Eye (tissue), 1 donor: ENCODE measurements at regions not wholly inside any gene's neighbourhood (a gene's known extent, or its start where the extent isn't known, plus 50 kb on each side); places are given as distances from the start of the nearest gene placed in this dataset.
A peak's percentile ranks its signal among the peaks of the same experiment; 100 is the strongest.

ENCODE experiments used
- DNase-seq: peaks from one replicate; pipeline ENCODE4 v3.0.0-alpha.2; 2015

- DNase-seq: no peak
These were observed 86.6 kb upstream of the NEO1 start for GRCh38 chr15:72965671-72966070.

GRCh38 chr15:72964542-72964941 lies 87.7 kb upstream of the NEO1 start:
- DNase-seq: no peak

GRCh38 chr15:72964135-72964534 lies 88.1 kb upstream of the NEO1 start:
- no peak for DNase-seq

GRCh38 chr15:72962054-72962702 lies 90.1 kb upstream of the NEO1 start:
- no peak for DNase-seq

GRCh38 chr15:72961346-72961745 lies 90.9 kb upstream of the NEO1 start:
- peak; percentile 63 for DNase-seq

GRCh38 chr15:72958634-72959033 lies 93.6 kb upstream of the NEO1 start:
- DNase-seq: no peak

GRCh38 chr15:72953306-72953705 lies 99.0 kb upstream of the NEO1 start:
- DNase-seq: no peak

GRCh38 chr15:72952151-72952550 lies 100.1 kb upstream of the NEO1 start:
- no peak for DNase-seq

GRCh38 chr15:72948662-72949061 lies 103.6 kb upstream of the NEO1 start:
- no peak for DNase-seq

- no peak for DNase-seq
These were observed 104.6 kb upstream of the NEO1 start for GRCh38 chr15:72947709-72948108.

GRCh38 chr15:72944565-72944964 lies 107.7 kb upstream of the NEO1 start:
- DNase-seq: no peak

GRCh38 chr15:72940229-72940622 lies 112.0 kb upstream of the NEO1 start:
- no peak for DNase-seq

GRCh38 chr15:72939514-72940228 lies 112.6 kb upstream of the NEO1 start:
- DNase-seq: no peak

- no peak for DNase-seq
These were observed 115.3 kb upstream of the NEO1 start for GRCh38 chr15:72936691-72937679.

- no peak for DNase-seq
These were observed 116.0 kb upstream of the NEO1 start for GRCh38 chr15:72936237-72936636.

GRCh38 chr15:72935521-72935920 lies 116.7 kb upstream of the NEO1 start:
- DNase-seq: no peak

- DNase-seq: no peak
These were observed 117.3 kb upstream of the NEO1 start for GRCh38 chr15:72934921-72935320.

- DNase-seq: no peak
These were observed 118.3 kb upstream of the NEO1 start for GRCh38 chr15:72933976-72934375.

GRCh38 chr15:72932472-72932871 lies 119.8 kb upstream of the NEO1 start:
- no peak for DNase-seq

- no peak for DNase-seq
These were observed 124.8 kb upstream of the NEO1 start for GRCh38 chr15:72927451-72927850.

GRCh38 chr15:72925661-72926060 lies 126.6 kb upstream of the NEO1 start:
- DNase-seq: no peak

GRCh38 chr15:72923289-72923688 lies 129.0 kb upstream of the NEO1 start:
- DNase-seq: no peak

GRCh38 chr15:72920551-72920950 lies 131.7 kb upstream of the NEO1 start:
- DNase-seq: no peak
